PFSK-1 (cell line): ENCODE measurements at regions not wholly inside any gene's neighbourhood (a gene's known extent, or its start where the extent isn't known, plus 50 kb on each side); places are given as distances from the start of the nearest gene placed in this dataset.

Source experiments
- POLR2AphosphoS5 ChIP-seq: IDR thresholded peaks from 2 replicates; pipeline ENCODE4 v1.6.1; 2012; ENCODE audit warnings: low read depth, mild to moderate bottlenecking, control low read depth, low read length, moderate library complexity
- REST ChIP-seq, 2 experiments: IDR thresholded peaks; 2 replicates each; pipeline versions ENCODE4 v1.6.1 to v1.8.0; 2011 to 2012; ENCODE audit warnings: low read depth in 2 of 2, low read length in 2 of 2, control low read depth in 1 of 2, inconsistent platforms in 1 of 2, mild to moderate bottlenecking in 1 of 2, moderate library complexity in 1 of 2; ENCODE audit not compliant: insufficient read depth in 1 of 2
- SIN3A ChIP-seq: IDR thresholded peaks from 2 replicates; pipeline ENCODE4 v1.6.1; 2012; ENCODE audit warnings: mild to moderate bottlenecking, low read length, moderate library complexity, borderline replicate concordance; ENCODE audit not compliant: insufficient read depth

GRCh38 chr6:133626096-133626666 is 262.7 kb upstream of the TCF21 start:
- no peak for TF ChIP-seq POLR2AphosphoS5
- TF ChIP-seq REST (IDR thresholded peaks at IDR 0.05; ENCODE audit: insufficient read depth in 1 of 2, low read depth in 2 of 2, low read length in 2 of 2), result no peak
- TF ChIP-seq SIN3A, result no peak
